ENCODE measurements at regions not wholly inside any gene's neighbourhood (a gene's known extent, or its start where the extent isn't known, plus 50 kb on each side); places are given as distances from the start of the nearest gene placed in this dataset.
"Not testable (repeated sequence)": the region's sequence is repeated elsewhere in the genome, so short reads cannot be mapped to it uniquely, and the experiment has no call there.

DNA sequence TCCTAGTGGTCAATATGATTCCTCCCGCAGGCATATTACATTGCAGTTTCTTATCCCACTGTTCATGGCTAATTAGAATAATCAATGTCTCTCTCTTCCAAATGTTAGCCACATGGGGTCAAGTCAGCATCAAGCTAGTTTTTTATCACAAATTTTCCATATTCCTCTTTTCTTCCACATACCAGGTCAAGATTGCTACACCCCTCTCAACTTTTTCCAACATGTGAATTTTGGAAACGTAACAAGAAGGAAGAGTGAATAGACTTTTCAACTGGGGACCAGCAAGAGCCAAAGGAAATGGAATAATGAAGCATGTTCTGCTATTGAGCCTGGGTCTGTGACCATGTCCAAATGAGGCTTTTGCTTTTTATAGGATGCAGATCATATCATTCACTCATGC is 65.1 kb downstream of the SOD2 start:
- DNase-seq (ENCODE audit: low read depth) = no peak
- H3K4me3 ChIP-seq (ENCODE audit: low read length) = no peak overlapping the region
- TF ChIP-seq, protein P1, sequence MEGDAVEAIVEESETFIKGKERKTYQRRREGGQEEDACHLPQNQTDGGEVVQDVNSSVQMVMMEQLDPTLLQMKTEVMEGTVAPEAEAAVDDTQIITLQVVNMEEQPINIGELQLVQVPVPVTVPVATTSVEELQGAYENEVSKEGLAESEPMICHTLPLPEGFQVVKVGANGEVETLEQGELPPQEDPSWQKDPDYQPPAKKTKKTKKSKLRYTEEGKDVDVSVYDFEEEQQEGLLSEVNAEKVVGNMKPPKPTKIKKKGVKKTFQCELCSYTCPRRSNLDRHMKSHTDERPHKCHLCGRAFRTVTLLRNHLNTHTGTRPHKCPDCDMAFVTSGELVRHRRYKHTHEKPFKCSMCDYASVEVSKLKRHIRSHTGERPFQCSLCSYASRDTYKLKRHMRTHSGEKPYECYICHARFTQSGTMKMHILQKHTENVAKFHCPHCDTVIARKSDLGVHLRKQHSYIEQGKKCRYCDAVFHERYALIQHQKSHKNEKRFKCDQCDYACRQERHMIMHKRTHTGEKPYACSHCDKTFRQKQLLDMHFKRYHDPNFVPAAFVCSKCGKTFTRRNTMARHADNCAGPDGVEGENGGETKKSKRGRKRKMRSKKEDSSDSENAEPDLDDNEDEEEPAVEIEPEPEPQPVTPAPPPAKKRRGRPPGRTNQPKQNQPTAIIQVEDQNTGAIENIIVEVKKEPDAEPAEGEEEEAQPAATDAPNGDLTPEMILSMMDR (conservative IDR thresholded peaks at IDR 0.05; ENCODE audit: low read depth, low read length) = no peak

DNA sequence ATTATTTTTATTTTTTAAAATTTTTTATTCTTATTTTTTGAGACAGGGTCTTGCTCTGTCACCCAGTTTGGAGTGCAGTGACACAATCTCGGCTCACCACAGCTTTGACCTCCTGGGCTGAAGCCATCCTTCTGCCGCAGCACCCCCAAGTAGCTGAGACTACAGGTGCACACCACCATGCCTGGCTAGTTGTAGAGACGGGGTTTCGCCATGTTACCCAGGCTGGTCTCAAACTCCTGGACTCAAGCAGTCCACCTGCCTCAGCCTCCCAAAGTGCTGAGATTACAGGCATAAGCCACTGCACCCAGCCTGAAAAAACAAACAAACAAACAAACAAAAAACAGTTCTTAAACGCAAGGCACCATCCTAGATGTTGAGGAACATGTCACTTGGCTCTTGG is 66.5 kb downstream of the SOD2 start:
- DNase-seq (ENCODE audit: low read depth); H3K4me3 ChIP-seq (ENCODE audit: low read length): not testable (repeated sequence)

DNA sequence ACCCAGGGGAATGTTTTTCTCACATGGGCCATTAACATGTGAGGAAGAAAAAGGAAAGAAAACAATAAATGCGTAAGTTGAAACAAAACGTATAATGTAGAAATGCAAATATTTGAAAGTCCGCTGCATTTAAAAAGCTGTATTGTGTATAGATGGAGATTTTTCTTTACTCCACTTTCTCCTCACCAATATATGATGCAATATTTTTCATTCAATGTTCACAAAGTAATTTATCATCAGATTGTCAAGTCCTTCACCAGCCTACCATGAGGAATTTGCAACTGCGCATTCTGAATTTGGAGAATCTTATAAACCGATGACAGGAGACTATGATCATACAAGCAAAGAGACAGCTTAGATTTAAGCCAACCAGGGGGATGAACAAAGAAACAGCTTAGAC is 69.9 kb downstream of the SOD2 start:
- DNase-seq (ENCODE audit: low read depth) = no peak
- H3K4me3 ChIP-seq (ENCODE audit: low read length) = no peak overlapping the region
- TF ChIP-seq, protein P1 (conservative IDR thresholded peaks at IDR 0.05; ENCODE audit: low read depth, low read length) = no peak

DNA sequence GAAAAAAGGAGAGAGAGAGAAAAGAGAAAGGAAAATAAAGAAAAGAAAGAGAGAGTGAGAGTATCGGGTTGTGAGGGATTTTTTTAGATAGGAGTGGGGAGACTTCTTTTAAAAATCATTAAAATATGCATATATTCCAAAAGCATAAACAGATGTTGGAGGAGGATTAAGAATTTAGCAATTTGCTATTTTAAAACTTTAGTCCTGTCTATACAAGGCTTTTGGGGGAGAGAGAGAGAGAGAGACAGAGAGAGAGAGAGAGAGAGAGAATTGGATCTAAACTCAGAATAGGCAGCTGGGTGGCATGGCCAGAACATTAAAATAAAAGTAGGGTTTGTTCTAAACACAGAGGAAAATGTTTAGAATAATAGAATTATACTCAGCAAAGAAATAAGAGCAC is 72.1 kb downstream of the SOD2 start:
- no peak overlapping the region for H3K4me3 ChIP-seq (ENCODE audit: low read length)
- DNase-seq (ENCODE audit: low read depth) = no peak
- TF ChIP-seq, protein P1 (conservative IDR thresholded peaks at IDR 0.05; ENCODE audit: low read depth, low read length) = no peak

DNA sequence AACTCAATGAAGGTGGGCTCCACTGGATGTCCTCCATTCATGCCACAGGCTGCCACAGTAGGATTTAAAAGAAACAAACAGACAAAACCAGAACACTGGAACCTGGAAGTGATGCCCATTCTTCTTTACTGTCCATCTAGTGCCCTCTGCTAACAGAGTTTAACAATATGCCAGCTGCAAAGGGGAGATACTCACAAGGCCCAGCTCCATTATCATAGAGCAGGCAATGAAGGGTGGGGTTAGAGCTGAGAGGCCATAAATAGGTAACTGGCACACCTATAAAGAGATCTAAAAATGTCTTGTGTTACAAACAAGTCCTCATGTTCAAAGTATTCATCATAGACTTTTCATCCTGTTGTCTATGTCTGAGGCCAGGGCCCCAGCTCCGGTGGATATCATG is 75.6 kb downstream of the SOD2 start:
- TF ChIP-seq, protein P1 (conservative IDR thresholded peaks at IDR 0.05; ENCODE audit: low read depth, low read length) = no peak
- no peak overlapping the region for H3K4me3 ChIP-seq (ENCODE audit: low read length)
- DNase-seq (ENCODE audit: low read depth) = no peak

DNA sequence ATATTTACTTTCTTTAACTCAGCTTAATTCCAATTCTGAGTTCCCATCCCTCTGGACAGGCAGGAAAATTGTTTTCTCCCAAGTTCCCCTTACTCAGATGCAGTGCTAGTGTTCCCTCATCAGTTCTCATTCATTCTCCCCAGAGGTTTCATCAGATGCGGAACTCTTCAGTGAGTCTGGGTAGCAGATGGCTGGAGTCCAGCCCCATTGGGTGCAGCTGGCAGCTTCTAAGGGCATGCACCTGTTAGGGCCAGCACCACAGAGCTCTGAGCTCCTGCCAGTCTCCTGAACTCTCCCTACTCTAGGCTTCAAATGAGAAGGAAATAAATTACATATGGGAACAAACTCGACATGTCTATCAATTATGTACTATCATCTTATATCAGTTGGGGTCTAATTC is 76.6 kb downstream of the SOD2 start:
- DNase-seq (ENCODE audit: low read depth) = no peak
- no peak overlapping the region for H3K4me3 ChIP-seq (ENCODE audit: low read length)
- TF ChIP-seq, protein P1 (conservative IDR thresholded peaks at IDR 0.05; ENCODE audit: low read depth, low read length) = no peak

DNA sequence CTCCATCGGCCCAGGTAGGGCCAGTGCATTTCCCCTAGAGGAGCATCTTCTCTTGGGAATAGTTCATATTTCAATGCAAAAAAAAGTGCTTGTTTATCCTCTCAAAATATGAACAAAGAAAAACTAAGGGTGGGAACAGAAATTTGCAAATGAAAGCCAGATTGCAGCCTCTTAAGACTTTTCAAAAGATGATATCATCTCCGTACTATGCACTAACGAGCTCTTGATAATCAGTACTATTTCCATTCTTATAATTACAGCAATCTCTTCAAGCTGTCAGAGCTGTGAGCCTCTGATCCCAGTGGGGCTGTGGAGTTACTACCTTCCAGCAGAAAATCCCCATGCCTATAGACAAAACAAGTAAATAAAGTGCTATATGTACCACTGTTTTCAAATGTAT is 77.1 kb downstream of the SOD2 start:
- peak; percentile 52 for DNase-seq (ENCODE audit: low read depth)
- TF ChIP-seq, protein P1 (conservative IDR thresholded peaks at IDR 0.05; ENCODE audit: low read depth, low read length) = no peak
- no peak overlapping the region for H3K4me3 ChIP-seq (ENCODE audit: low read length)

DNA sequence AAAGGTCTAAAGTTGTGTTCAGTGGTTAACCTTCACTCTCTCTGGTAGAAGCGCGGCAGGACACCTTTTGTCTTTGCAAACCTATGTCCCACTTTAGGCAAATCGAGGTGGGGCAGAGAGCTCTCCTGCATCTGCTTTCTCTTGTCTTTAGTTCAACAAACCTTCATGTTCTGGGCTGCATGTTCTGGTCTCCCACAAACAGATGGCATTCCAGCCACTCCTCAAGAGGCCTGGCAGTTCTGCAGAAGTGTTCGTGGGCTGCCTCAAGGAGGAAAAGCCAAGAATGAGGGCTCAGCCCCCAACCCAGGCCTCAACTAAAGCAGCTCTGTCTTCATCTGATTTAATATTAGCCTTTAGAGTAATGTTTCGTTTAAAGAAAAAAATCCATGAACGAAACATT is 82.2 kb downstream of the SOD2 start:
- DNase-seq (ENCODE audit: low read depth) = no peak
- TF ChIP-seq, protein P1 (conservative IDR thresholded peaks at IDR 0.05; ENCODE audit: low read depth, low read length) = no peak
- no peak overlapping the region for H3K4me3 ChIP-seq (ENCODE audit: low read length)

Measured in retinal pigment epithelial cell (primary cell).